Endodermal cell (in vitro differentiated cells): ENCODE measurements at regions not wholly inside any gene's neighbourhood (a gene's known extent, or its start where the extent isn't known, plus 50 kb on each side); places are given as distances from the start of the nearest gene placed in this dataset.

ENCODE experiments used
- DNase-seq: peaks from one replicate; pipeline ENCODE4 v3.0.0-alpha.2; 2017
- H3K27ac ChIP-seq: 2 replicates; pipeline ENCODE4 v1.5.1; 2013; ENCODE audit warnings: mild to moderate bottlenecking, low read depth, low read length, moderate library complexity
- H3K27me3 ChIP-seq: 2 replicates; pipeline ENCODE4 v1.6.1; 2013; ENCODE audit warnings: mild to moderate bottlenecking, low read length, moderate library complexity; ENCODE audit not compliant: insufficient read depth, control insufficient read depth, poor library complexity, severe bottlenecking
- H3K36me3 ChIP-seq: 2 replicates; pipeline ENCODE4 v1.7.0; 2013; ENCODE audit warnings: mild to moderate bottlenecking, low read length, moderate library complexity; ENCODE audit not compliant: control insufficient read depth, insufficient read depth
- H3K4me1 ChIP-seq: one replicate; pipeline ENCODE4 v1.7.0; 2013; ENCODE audit warnings: low read length; ENCODE audit not compliant: control insufficient read depth, insufficient read depth
- H3K4me3 ChIP-seq: 2 replicates; pipeline ENCODE4 v1.5.1; 2013; ENCODE audit warnings: mild to moderate bottlenecking, low read length, moderate library complexity
- H3K9ac ChIP-seq: 2 replicates; pipeline ENCODE4 v1.6.1; 2013; ENCODE audit warnings: mild to moderate bottlenecking, low read length, moderate library complexity; ENCODE audit not compliant: poor library complexity, severe bottlenecking; ENCODE audit errors: extremely low read depth
- H3K9me3 ChIP-seq: 2 replicates; pipeline ENCODE4 v1.6.1; 2013; ENCODE audit warnings: mild to moderate bottlenecking, low read length, moderate library complexity; ENCODE audit not compliant: control insufficient read depth
- H3K27ac Mint-ChIP-seq: 2 replicates; pipeline ENCODE4 v1.8.0; 2020; ENCODE audit warnings: mixed read lengths
- H3K27me3 Mint-ChIP-seq: 2 replicates; pipeline ENCODE4 v1.8.0; 2021; ENCODE audit warnings: mild to moderate bottlenecking, mixed read lengths; ENCODE audit not compliant: insufficient read depth
- H3K36me3 Mint-ChIP-seq: 2 replicates; pipeline ENCODE4 v1.8.0; 2020; ENCODE audit warnings: low read depth, mixed read lengths
- H3K4me1 Mint-ChIP-seq: 2 replicates; pipeline ENCODE4 v1.8.0; 2020; ENCODE audit warnings: mixed read lengths
- H3K4me3 Mint-ChIP-seq: 2 replicates; pipeline ENCODE4 v1.8.0; 2020; ENCODE audit warnings: mild to moderate bottlenecking, moderate library complexity, mixed read lengths
- H3K9me3 Mint-ChIP-seq: 2 replicates; pipeline ENCODE4 v1.8.0; 2020; ENCODE audit warnings: mild to moderate bottlenecking, mixed read lengths
- CTCF ChIP-seq: fragments of 200-600 bp; sonication (generic); conservative IDR thresholded peaks from 2 replicates; pipeline ENCODE4 v1.5.0; 2021; ENCODE audit warnings: antibody characterized with exemption, mild to moderate bottlenecking
- WGBS, 2 experiments: methylation state at CpG; one replicate each; pipeline versions ENCODE4 v1.1.5 to v1.1.7; 2013; ENCODE audit warnings: missing lambda C conversion rate in 2 of 2, mixed read lengths in 1 of 2; ENCODE audit not compliant: insufficient coverage in 1 of 2, insufficient read length in 1 of 2; 5-methylcytosine and 5-hydroxymethylcytosine counted together

DNA sequence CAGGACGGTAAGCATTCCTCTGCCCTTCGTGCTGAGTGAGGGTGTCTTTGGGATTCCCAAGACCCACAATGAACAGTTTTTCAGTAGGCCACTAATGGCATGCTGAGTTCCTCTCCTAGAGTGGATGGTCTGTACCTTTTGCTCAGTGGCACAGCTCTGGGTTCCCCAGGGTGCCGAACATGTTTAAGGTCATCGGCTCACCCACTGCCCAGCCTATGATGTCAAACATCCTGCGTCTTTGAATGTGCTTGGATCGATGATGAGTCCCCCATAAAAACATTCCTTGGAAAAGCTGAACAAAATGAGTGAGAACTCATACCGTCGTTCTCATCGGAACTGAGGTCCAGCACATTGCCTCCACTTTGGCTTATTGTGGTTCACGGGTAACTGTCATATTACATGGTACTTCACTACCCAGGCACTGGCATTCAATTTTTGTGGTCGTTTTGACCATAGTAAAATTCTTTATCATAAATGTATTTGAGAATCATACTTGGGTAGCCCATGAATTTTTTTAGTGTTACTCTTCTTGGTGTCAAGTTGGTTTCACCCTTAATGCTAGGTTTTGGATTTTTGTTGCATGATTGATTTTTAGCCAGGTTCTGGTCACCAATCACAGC, 118.2 kb downstream of the SNRPN start:
- Mint-ChIP-seq H3K9me3 (peaks cover 100% of the 10 kb centered on the region), H3K4me3 (no peak overlapping the region), H3K27me3 (no peaks in the 10 kb centered on the region), H3K4me1 (no peaks in the 10 kb centered on the region), H3K27ac (no peak overlapping the region), H3K36me3 (peaks cover 100% of the 10 kb centered on the region)
- Histone ChIP-seq H3K36me3 (peaks cover 100% of the 10 kb centered on the region), H3K4me1 (no peaks in the 10 kb centered on the region), H3K27me3 (no peaks in the 10 kb centered on the region), H3K9me3 (peaks cover 100% of the 10 kb centered on the region), H3K4me3 (peak overlapping the region; percentile 33), H3K27ac (no peak overlapping the region), H3K9ac (no peak overlapping the region)
- no peak for TF ChIP-seq CTCF
- WGBS, 2 experiments: 90 to 91% methylated on average over 10 to 11 of the region's 11 CpGs
- DNase-seq: no peak

DNA sequence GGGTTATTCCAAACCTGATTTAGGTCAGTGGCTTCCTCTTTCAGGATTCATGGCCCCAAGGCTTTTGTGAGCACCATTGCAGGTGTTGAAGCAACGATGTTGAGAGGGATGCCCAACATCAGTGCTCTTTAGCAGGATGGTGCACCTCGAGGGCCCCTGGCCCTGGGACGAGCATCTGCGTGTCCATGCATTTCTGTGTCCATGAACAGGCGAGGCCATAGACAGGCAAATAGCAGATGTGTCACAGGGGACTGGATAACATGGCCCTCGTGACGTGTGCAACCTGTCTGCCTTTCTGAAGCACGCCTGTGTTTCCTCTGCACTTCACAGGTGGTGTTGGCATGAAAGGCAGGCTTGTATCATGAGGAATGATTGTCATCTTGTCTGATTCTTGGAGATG, 132.3 kb downstream of the SNRPN start:
- Mint-ChIP-seq H3K27me3 (no peaks in the 10 kb centered on the region), H3K4me3 (no peak overlapping the region), H3K27ac (no peak overlapping the region), H3K9me3 (peaks cover 90% of the 10 kb centered on the region), H3K36me3 (peaks cover 96% of the 10 kb centered on the region), H3K4me1 (no peaks in the 10 kb centered on the region)
- DNase-seq: peak; percentile 16
- Histone ChIP-seq H3K4me3 (no peak overlapping the region), H3K9ac (no peak overlapping the region), H3K4me1 (no peaks in the 10 kb centered on the region), H3K27me3 (no peaks in the 10 kb centered on the region), H3K27ac (no peak overlapping the region), H3K9me3 (peaks cover 38% of the 10 kb centered on the region), H3K36me3 (peaks cover 92% of the 10 kb centered on the region)
- no peak for TF ChIP-seq CTCF
- 80 to 84% methylated on average over 8 of the region's 8 CpGs for WGBS, 2 experiments

DNA sequence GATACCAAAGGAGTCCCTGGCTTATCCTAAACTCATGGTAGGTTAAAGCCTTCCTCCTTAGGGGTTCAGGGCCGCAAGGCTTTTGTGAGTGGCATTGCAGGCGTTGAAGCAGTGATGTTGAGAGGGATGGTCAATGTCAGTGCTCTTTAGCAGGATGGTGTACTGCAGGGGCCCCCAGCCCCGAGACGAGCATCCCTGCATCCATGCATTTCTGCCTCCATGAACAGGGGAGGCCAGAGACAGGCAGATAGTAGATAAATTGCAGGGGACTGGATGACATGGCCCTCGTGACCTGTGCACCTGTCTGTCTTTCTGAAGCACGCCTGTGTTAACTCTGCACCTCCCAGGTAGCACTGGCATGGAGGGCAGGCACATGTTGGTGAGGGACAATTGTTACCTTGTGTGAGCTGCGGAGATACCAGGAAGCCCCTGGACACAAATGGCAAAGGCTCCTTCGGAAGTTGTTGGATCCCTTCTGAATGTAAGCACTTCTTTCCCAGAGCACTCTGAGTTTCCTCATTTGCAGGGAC, 133.5 kb downstream of the SNRPN start:
- peak; percentile 18 for DNase-seq
- H3K9ac ChIP-seq: no peak overlapping the region
- no peak overlapping the region for H3K27ac Mint-ChIP-seq
- peaks cover 29% of the 10 kb centered on the region for H3K9me3 ChIP-seq
- WGBS, 2 experiments: 72 to 80% methylated on average over 4 to 8 of the region's 8 CpGs
- no peak overlapping the region for H3K27ac ChIP-seq
- no peaks in the 10 kb centered on the region for H3K4me1 ChIP-seq
- H3K4me3 ChIP-seq: no peak overlapping the region
- H3K9me3 Mint-ChIP-seq: peaks cover 89% of the 10 kb centered on the region
- TF ChIP-seq CTCF: no peak
- H3K36me3 Mint-ChIP-seq: peaks cover 95% of the 10 kb centered on the region
- no peaks in the 10 kb centered on the region for H3K4me1 Mint-ChIP-seq
- H3K4me3 Mint-ChIP-seq: no peak overlapping the region
- peaks cover 92% of the 10 kb centered on the region for H3K36me3 ChIP-seq
- no peaks in the 10 kb centered on the region for H3K27me3 Mint-ChIP-seq
- no peaks in the 10 kb centered on the region for H3K27me3 ChIP-seq
